Upper lobe of left lung (tissue), 4 donors: ENCODE measurements at regions not wholly inside any gene's neighbourhood (a gene's known extent, or its start where the extent isn't known, plus 50 kb on each side); places are given as distances from the start of the nearest gene placed in this dataset.

Source experiments
- POLR2A ChIP-seq, 4 donors: fragments of 450-650 bp; IDR thresholded peaks; one replicate each; pipeline ENCODE4 v1.5.1; 2016 to 2017; ENCODE audit warnings: antibody characterized with exemption in 4 of 4, mild to moderate bottlenecking in 2 of 4
- POLR2AphosphoS5 ChIP-seq, 2 donors: sonication (generic); formaldehyde crosslinking; IDR thresholded peaks; one replicate each; pipeline ENCODE4 v1.5.1; 2017; ENCODE audit warnings: antibody characterized with exemption in 2 of 2
- TF ChIP-seq, protein P1 (sequence below), 6 experiments: fragments of 450-650 bp in 4 of 6; fragments of 200-600 bp in 2 of 6; sonication (generic) in 2 of 6; IDR thresholded peaks; one replicate each; pipeline ENCODE4 v1.5.1; 2016 to 2019; ENCODE audit warnings: antibody characterized with exemption in 6 of 6

DNA sequence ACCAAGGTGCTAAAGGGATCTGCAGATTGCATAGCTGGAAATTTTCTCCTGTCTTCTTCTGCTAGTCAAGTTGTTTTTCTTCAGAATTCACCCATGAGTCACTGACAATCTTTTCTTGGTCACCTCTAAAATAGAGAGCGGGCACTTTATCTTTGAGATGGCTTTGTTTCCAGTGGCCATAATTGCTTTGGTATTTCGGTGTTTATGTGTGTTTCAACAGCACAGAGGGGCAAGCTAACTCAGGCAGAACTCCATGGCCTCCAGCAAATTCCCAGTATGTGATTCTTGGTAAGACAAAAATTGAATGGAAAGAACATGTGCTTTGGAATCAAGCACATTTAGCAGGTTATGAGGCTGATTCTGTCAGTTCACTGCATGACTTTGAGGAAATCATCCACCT is 656.8 kb downstream of the VRK1 start:
- TF ChIP-seq, protein P1, sequence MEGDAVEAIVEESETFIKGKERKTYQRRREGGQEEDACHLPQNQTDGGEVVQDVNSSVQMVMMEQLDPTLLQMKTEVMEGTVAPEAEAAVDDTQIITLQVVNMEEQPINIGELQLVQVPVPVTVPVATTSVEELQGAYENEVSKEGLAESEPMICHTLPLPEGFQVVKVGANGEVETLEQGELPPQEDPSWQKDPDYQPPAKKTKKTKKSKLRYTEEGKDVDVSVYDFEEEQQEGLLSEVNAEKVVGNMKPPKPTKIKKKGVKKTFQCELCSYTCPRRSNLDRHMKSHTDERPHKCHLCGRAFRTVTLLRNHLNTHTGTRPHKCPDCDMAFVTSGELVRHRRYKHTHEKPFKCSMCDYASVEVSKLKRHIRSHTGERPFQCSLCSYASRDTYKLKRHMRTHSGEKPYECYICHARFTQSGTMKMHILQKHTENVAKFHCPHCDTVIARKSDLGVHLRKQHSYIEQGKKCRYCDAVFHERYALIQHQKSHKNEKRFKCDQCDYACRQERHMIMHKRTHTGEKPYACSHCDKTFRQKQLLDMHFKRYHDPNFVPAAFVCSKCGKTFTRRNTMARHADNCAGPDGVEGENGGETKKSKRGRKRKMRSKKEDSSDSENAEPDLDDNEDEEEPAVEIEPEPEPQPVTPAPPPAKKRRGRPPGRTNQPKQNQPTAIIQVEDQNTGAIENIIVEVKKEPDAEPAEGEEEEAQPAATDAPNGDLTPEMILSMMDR (IDR thresholded peaks at IDR 0.05): no peak
- TF ChIP-seq POLR2AphosphoS5 (IDR thresholded peaks at IDR 0.05): no peak
- no peak for TF ChIP-seq POLR2A (IDR thresholded peaks at IDR 0.05)
